ENCODE measurements at regions not wholly inside any gene's neighbourhood (a gene's known extent, or its start where the extent isn't known, plus 50 kb on each side); places are given as distances from the start of the nearest gene placed in this dataset.
A peak's percentile ranks its signal among the peaks of the same experiment; 100 is the strongest.
"Not testable (repeated sequence)": the region's sequence is repeated elsewhere in the genome, so short reads cannot be mapped to it uniquely, and the experiment has no call there.

- DNase-seq (ENCODE audit: low spot score): no peak
Measured at GRCh38 chr10:117748058-117748457, 205.5 kb downstream of the EMX2 start.

- no peak for DNase-seq (ENCODE audit: low spot score)
Measured at GRCh38 chr10:117750616-117751015, 208.1 kb downstream of the EMX2 start.

GRCh38 chr10:117751259-117751658, 208.7 kb downstream of the EMX2 start:
- DNase-seq (ENCODE audit: low spot score): no peak

GRCh38 chr10:117752103-117752502, 209.6 kb downstream of the EMX2 start:
- DNase-seq (ENCODE audit: low spot score): no peak

GRCh38 chr10:117754770-117755658, 212.5 kb downstream of the EMX2 start:
- DNase-seq (ENCODE audit: low spot score): no peak

GRCh38 chr10:117755659-117756014, 213.1 kb downstream of the EMX2 start:
- no peak for DNase-seq (ENCODE audit: low spot score)

- DNase-seq (ENCODE audit: low spot score): no peak
Measured at GRCh38 chr10:117757086-117757720, 214.7 kb downstream of the EMX2 start.

GRCh38 chr10:117759266-117759665, 216.7 kb downstream of the EMX2 start:
- DNase-seq (ENCODE audit: low spot score): no peak

- DNase-seq (ENCODE audit: low spot score): no peak
Measured at GRCh38 chr10:117761695-117762094, 219.1 kb downstream of the EMX2 start.

GRCh38 chr10:117762126-117762818, 219.7 kb downstream of the EMX2 start:
- DNase-seq (ENCODE audit: low spot score): no peak

- DNase-seq (ENCODE audit: low spot score): peak; percentile 48
Measured at GRCh38 chr10:117762819-117763172, 220.2 kb downstream of the EMX2 start.

GRCh38 chr10:117763528-117763927, 221.0 kb downstream of the EMX2 start:
- DNase-seq (ENCODE audit: low spot score): no peak

GRCh38 chr10:117768333-117769042, 225.9 kb downstream of the EMX2 start:
- no peak for DNase-seq (ENCODE audit: low spot score)

- no peak for DNase-seq (ENCODE audit: low spot score)
Measured at GRCh38 chr10:117775526-117775925, 233.0 kb downstream of the EMX2 start.

- DNase-seq (ENCODE audit: low spot score): not testable (repeated sequence)
Measured at GRCh38 chr10:117777222-117777621, 234.7 kb downstream of the EMX2 start.

- DNase-seq (ENCODE audit: low spot score): no peak
Measured at GRCh38 chr10:117778241-117778640, 235.7 kb downstream of the EMX2 start.

GRCh38 chr10:117780411-117780810, 237.9 kb downstream of the EMX2 start:
- DNase-seq (ENCODE audit: low spot score): no peak

GRCh38 chr10:117781216-117781831, 238.8 kb downstream of the EMX2 start:
- DNase-seq (ENCODE audit: low spot score): no peak

- DNase-seq (ENCODE audit: low spot score): no peak
Measured at GRCh38 chr10:117782276-117782675, 239.7 kb downstream of the EMX2 start.

- DNase-seq (ENCODE audit: low spot score): no peak
Measured at GRCh38 chr10:117783698-117784395, 241.3 kb downstream of the EMX2 start.

- DNase-seq (ENCODE audit: low spot score): no peak
Measured at GRCh38 chr10:117784776-117785175, 242.2 kb downstream of the EMX2 start.

Data from RKO (cell line).